Left lung (tissue), 4 donors: ENCODE measurements at regions not wholly inside any gene's neighbourhood (a gene's known extent, or its start where the extent isn't known, plus 50 kb on each side); places are given as distances from the start of the nearest gene placed in this dataset.
"Not testable (repeated sequence)": the region's sequence is repeated elsewhere in the genome, so short reads cannot be mapped to it uniquely, and the experiment has no call there.

Source experiments
- ATAC-seq: fragments of 200-7000 bp; cut with Tn5 transposase; one replicate; pipeline ENCODE4 v1.9.1; 2020; ENCODE audit warnings: moderate library complexity
- DNase-seq, 4 donors: peaks; one replicate each; pipeline ENCODE4 v3.0.0-alpha.2; 2013 to 2020
- H3K27ac ChIP-seq, 2 donors: fragments of 200-600 bp; sonication (generic) in 1 of 2; one replicate each; pipeline versions ENCODE4 v1.5.0 to v1.8.0; 2020 to 2021
- H3K27me3 ChIP-seq, 2 donors: fragments of 200-600 bp; sonication (generic) in 1 of 2; one replicate each; pipeline versions ENCODE4 v1.5.0 to v1.8.0; 2020 to 2021
- H3K36me3 ChIP-seq, 2 donors: fragments of 200-600 bp; sonication (generic) in 1 of 2; one replicate each; pipeline versions ENCODE4 v1.5.0 to v1.8.0; 2020 to 2021
- H3K4me1 ChIP-seq, 2 donors: fragments of 200-600 bp; one replicate each; pipeline ENCODE4 v1.8.0; 2021
- H3K4me3 ChIP-seq, 2 donors: fragments of 200-600 bp; sonication (generic) in 1 of 2; one replicate each; pipeline versions ENCODE4 v1.5.0 to v1.8.0; 2020 to 2021; ENCODE audit warnings: mild to moderate bottlenecking in 1 of 2
- H3K9me3 ChIP-seq, 2 donors: fragments of 200-600 bp; sonication (generic) in 1 of 2; one replicate each; pipeline versions ENCODE4 v1.5.0 to v1.8.0; 2020 to 2021
- CTCF ChIP-seq, 2 donors: fragments of 200-600 bp; sonication (generic) in 1 of 2; IDR thresholded peaks; one replicate each; pipeline versions ENCODE4 v1.5.0 to v1.8.0; 2021; ENCODE audit warnings: antibody characterized with exemption in 2 of 2
- intact Hi-C, 2 donors: fragments of 100-400 bp; cut with DNase I; formaldehyde crosslinking; loops; one replicate each; pipeline versions ENCODE4 v1.11.2 to v1.14.2; 2022
- donor health status: DM: no; HTN: yes; CAD: no.
- donor health status: DM: no; HTN: no; CAD: no.

GRCh38 chr3:19825193-19825592 is 108.8 kb downstream of the EFHB start:
- ATAC-seq (no peak), DNase-seq (no peak)
- no peak for TF ChIP-seq CTCF (IDR thresholded peaks at IDR 0.05)
- Histone ChIP-seq H3K4me1 (no peaks in the 10 kb centered on the region), H3K36me3 (no peaks in the 10 kb centered on the region), H3K9me3 (peaks cover 0 to 18% of the 10 kb centered on the region in 2 donors), H3K27ac (no peak overlapping the region), H3K4me3 (no peak overlapping the region), H3K27me3 (no peaks in the 10 kb centered on the region)
- intact Hi-C loops = no loop called here

DNA sequence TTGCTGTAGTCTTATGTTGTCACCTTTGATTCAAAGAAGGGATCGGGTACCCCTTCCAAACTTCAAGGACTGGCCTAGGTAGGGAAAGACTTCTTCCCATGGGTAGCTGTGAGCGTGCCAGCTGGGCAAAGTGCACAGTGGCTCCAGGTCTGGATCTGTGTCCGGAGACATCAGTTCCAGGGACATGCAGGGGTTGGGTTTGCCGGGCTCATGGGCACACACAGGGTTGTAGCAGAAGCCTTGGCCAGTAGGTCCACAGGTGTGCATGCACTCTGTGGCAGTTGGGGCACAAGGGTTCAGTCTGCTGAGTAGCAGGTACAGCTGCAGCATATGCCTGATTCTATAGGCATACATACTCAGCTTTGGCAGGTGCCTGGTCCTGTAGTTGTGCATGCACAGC is 111.2 kb downstream of the EFHB start:
- no peak for ATAC-seq

DNA sequence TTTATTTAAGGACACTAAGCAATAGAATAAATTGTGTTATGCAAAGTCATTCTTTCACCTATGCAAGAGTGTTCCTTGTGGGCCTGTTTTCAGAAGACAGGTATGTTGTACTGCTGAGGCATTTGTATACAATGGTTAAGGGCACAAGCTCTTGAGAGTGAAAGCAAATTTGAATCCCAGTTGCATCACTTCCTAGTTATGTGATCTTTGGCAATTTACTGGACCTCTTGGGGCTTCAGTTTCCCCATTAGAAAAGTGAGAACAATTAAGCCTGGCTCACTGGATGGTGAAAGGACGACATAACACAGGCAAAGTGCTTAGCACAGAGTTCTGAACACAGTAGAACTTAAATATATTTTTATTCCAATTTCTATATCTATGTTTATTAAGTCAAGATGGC is 117.4 kb downstream of the EFHB start:
- no peak for ATAC-seq

More for the DNA sequence above, 111.2 kb downstream of the EFHB start:
- intact Hi-C loops = no loop called here
- no peak overlapping the region for H3K27ac ChIP-seq
- no peak for DNase-seq
- no peak for TF ChIP-seq CTCF (IDR thresholded peaks at IDR 0.05)
- peaks cover 0 to 18% of the 10 kb centered on the region in 2 donors for H3K9me3 ChIP-seq
- H3K36me3 ChIP-seq = no peaks in the 10 kb centered on the region
- no peaks in the 10 kb centered on the region for H3K4me1 ChIP-seq
- H3K4me3 ChIP-seq = no peak overlapping the region
- no peaks in the 10 kb centered on the region for H3K27me3 ChIP-seq

DNA sequence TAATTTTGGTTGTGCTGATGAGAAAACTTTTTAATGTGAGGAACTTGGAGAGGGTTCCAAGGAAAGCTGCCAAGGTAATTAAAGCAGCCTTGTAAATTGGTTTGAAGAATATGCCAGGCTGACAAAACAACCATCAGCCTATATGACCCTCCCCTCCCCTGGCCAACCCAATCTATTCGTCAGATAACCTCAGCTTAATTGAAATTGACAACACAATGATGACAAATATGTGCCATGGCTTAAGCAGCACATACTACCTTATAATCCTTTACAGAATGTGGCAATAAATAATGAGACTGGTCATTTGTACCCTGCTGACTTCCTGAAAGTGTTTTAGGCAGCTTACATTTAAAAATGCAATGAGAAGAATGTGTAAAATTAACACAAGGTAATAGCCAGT is 118.2 kb downstream of the EFHB start:
- ATAC-seq (no peak), DNase-seq (no peak)
- no peaks in the 10 kb centered on the region for H3K4me1 ChIP-seq
- no peak overlapping the region for H3K4me3 ChIP-seq
- H3K27me3 ChIP-seq = no peaks in the 10 kb centered on the region
- no peaks in the 10 kb centered on the region for H3K9me3 ChIP-seq
- TF ChIP-seq CTCF (IDR thresholded peaks at IDR 0.05) = no peak
- no peak overlapping the region for H3K27ac ChIP-seq
- intact Hi-C loops = no loop called here
- no peaks in the 10 kb centered on the region for H3K36me3 ChIP-seq

More for the DNA sequence above, 117.4 kb downstream of the EFHB start:
- Histone ChIP-seq H3K27me3 (no peaks in the 10 kb centered on the region), H3K4me1 (no peaks in the 10 kb centered on the region), H3K36me3 (no peaks in the 10 kb centered on the region), H3K27ac (no peak overlapping the region), H3K4me3 (no peak overlapping the region), H3K9me3 (peaks cover 0 to 3% of the 10 kb centered on the region in 2 donors)
- intact Hi-C loops = no loop called here
- TF ChIP-seq CTCF (IDR thresholded peaks at IDR 0.05) = no peak
- no peak for DNase-seq

GRCh38 chr3:19813743-19814142 is 120.3 kb downstream of the EFHB start:
- H3K4me3 ChIP-seq, H3K36me3 ChIP-seq, intact Hi-C loops, H3K9me3 ChIP-seq, H3K4me1 ChIP-seq, DNase-seq, H3K27ac ChIP-seq, ATAC-seq, H3K27me3 ChIP-seq: not testable (repeated sequence)

DNA sequence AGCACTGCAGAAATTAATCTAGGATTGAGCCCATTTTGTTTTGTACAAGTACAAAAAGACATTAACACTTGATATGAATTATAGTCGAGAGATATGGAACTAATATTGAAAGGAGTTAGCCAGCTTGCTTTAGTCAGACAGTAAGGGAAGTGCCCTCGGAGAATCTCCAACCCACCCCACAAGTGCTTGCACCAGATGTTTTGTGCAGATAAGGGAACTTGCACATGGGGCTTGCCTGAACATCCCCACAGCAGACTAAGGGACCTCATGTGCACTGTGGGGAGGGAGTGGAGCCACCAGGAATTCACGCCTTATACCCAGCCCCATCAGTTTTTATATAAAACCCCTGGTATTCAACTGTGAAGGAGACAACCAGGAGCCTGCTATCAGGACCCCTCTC is 122.3 kb downstream of the EFHB start:
- no peak overlapping the region for H3K27ac ChIP-seq
- intact Hi-C loops = no loop called here

More for the DNA sequence above, 122.3 kb downstream of the EFHB start:
- H3K27me3 ChIP-seq = no peaks in the 10 kb centered on the region
- H3K36me3 ChIP-seq = no peaks in the 10 kb centered on the region
- no peak overlapping the region for H3K4me3 ChIP-seq
- TF ChIP-seq CTCF (IDR thresholded peaks at IDR 0.05) = no peak
- H3K4me1 ChIP-seq = no peaks in the 10 kb centered on the region
- no peak for ATAC-seq
- no peaks in the 10 kb centered on the region for H3K9me3 ChIP-seq
- no peak for DNase-seq
